ENCODE measurements at regions not wholly inside any gene's neighbourhood (a gene's known extent, or its start where the extent isn't known, plus 50 kb on each side); places are given as distances from the start of the nearest gene placed in this dataset.
A peak's percentile ranks its signal among the peaks of the same experiment; 100 is the strongest.

DNA sequence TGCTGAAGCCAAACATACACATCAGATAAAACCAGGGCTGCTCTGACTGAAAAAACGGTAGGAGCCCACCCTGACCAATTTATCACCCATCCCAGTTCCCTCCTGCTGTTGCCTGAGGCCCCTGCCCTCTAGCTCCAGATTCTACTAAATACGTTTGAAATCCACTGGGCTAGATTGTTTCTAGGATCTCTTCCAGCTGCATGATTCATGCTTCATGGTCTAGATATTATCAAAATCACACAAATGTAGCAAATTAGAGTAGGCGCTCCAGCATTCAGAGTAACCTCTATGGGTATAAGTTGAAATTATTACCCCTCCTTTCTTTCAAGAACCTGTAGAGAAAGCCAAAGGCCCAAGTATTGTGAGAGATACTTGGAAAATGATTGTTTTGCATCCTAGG, 151.2 kb upstream of the FAM13C start:
- DNase-seq (ENCODE audit: low spot score): no peak
- no peak overlapping the region for H3K27ac ChIP-seq
- ChIA-PET CTCF (interaction anchor here (0.6 kb wide), 1 partner anchor 34 kb away, joined by 3 read pairs; no protein-coding TSS in a partner anchor), POLR2A (ENCODE audit: low non-redundant PET) (no interaction called here)
- TF ChIP-seq, protein P1, sequence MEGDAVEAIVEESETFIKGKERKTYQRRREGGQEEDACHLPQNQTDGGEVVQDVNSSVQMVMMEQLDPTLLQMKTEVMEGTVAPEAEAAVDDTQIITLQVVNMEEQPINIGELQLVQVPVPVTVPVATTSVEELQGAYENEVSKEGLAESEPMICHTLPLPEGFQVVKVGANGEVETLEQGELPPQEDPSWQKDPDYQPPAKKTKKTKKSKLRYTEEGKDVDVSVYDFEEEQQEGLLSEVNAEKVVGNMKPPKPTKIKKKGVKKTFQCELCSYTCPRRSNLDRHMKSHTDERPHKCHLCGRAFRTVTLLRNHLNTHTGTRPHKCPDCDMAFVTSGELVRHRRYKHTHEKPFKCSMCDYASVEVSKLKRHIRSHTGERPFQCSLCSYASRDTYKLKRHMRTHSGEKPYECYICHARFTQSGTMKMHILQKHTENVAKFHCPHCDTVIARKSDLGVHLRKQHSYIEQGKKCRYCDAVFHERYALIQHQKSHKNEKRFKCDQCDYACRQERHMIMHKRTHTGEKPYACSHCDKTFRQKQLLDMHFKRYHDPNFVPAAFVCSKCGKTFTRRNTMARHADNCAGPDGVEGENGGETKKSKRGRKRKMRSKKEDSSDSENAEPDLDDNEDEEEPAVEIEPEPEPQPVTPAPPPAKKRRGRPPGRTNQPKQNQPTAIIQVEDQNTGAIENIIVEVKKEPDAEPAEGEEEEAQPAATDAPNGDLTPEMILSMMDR (conservative IDR thresholded peaks at IDR 0.05; ENCODE audit: low read depth): no peak

DNA sequence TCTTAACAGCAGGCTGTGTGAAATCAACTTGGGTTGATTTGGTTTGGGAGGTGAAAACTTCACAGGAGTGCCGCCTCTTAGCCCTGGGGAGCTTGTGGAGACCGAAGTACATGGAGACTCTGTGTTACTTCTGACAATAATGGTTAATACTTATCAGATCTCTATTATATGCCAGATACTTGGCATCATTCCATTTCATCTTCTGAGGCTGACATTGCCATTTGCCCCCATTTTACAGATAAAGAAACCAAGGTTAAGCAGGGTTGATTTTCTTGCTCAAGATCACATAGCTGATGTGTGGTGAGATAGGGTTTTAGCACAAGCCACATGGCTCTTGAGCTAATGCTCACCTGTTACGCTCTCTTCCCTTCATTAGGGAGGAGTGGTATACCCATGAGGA, 150.6 kb upstream of the FAM13C start:
- ChIA-PET POLR2A (ENCODE audit: low non-redundant PET) (no interaction called here), CTCF (interaction anchor here (0.6 kb wide), 1 partner anchor 34 kb away, joined by 3 read pairs; no protein-coding TSS in a partner anchor)
- no peak for DNase-seq (ENCODE audit: low spot score)
- TF ChIP-seq, protein P1 (conservative IDR thresholded peaks at IDR 0.05; ENCODE audit: low read depth): no peak
- H3K27ac ChIP-seq: no peak overlapping the region

- no peak for DNase-seq (ENCODE audit: low spot score)
- ChIA-PET CTCF (interaction anchor here (0.7 kb wide), 1 partner anchor 326 kb away, joined by 3 read pairs; no protein-coding TSS in a partner anchor), POLR2A (ENCODE audit: low non-redundant PET) (no interaction called here)
- H3K27ac ChIP-seq: no peak overlapping the region
- TF ChIP-seq, protein P1 (conservative IDR thresholded peaks at IDR 0.05; ENCODE audit: low read depth): no peak
These were observed 146.6 kb upstream of the FAM13C start for GRCh38 chr10:59508956-59509355.

GRCh38 chr10:59508296-59508695, 145.9 kb upstream of the FAM13C start:
- POLR2A ChIA-PET (ENCODE audit: low non-redundant PET): no interaction called here
- TF ChIP-seq, protein P1 (conservative IDR thresholded peaks at IDR 0.05; ENCODE audit: low read depth): no peak
- DNase-seq (ENCODE audit: low spot score): peak; percentile 54
- no peak overlapping the region for H3K27ac ChIP-seq
- CTCF ChIA-PET: no interaction called here

DNA sequence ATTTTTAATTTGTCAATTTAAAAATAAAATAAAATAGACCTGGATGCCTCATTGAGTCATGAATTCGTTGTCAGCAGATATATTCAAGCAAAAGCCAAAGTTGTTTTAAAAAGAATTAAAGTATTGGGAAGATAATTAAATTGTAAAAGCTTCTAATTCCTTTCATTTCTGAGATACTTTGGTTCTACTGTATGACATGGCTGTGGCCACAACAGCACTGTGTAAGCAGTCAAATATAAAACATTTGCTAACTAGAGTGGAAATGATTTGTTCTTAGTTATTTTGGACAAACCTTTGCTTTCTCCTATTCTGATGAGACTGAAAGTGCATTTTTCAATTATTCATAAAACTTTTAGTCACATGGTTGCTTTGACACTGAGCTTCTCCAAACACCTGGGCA, 143.6 kb upstream of the FAM13C start:
- H3K27ac ChIP-seq: no peak overlapping the region
- CTCF ChIA-PET: interaction anchor here (0.6 kb wide), 1 partner anchor 70 kb away, joined by 3 read pairs; no protein-coding TSS in a partner anchor
- DNase-seq (ENCODE audit: low spot score): no peak
- TF ChIP-seq, protein P1 (conservative IDR thresholded peaks at IDR 0.05; ENCODE audit: low read depth): no peak
- POLR2A ChIA-PET (ENCODE audit: low non-redundant PET): no interaction called here

DNA sequence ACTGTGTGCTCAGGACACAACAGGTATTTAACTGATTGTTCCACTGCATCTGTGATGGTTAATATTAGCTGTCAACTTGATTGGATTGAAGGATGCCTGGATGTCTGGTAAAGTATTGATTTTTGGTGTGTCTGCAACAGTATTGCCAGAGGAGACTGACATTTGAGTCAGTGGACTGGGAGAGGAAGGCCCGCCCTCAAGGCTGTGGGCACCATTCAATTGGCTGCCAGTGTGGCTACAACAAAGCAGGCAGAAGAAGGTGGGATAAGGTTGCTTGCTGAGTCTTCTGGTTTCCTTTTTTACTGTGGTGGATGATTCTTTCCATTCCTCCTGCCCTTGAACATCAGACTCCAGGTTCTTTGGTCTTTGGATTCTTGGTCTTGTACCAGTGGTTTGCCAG, 137.1 kb upstream of the FAM13C start:
- DNase-seq (ENCODE audit: low spot score): no peak
- ChIA-PET CTCF (no interaction called here), POLR2A (ENCODE audit: low non-redundant PET) (no interaction called here)
- H3K27ac ChIP-seq: no peak overlapping the region
- TF ChIP-seq, protein P1 (conservative IDR thresholded peaks at IDR 0.05; ENCODE audit: low read depth): no peak
